IMR-90 (cell line): ENCODE measurements at regions not wholly inside any gene's neighbourhood (a gene's known extent, or its start where the extent isn't known, plus 50 kb on each side); places are given as distances from the start of the nearest gene placed in this dataset.

Experiments used
- ATAC-seq: fragments of 200-7000 bp; cut with Tn5 transposase; 2 replicates; pipeline ENCODE4 v1.9.1; 2020; ENCODE audit warnings: low read depth, mild to moderate bottlenecking, moderate library complexity
- BruUV-seq: library from RNA; stranded (reverse); fragments of 400-500 nt; replicated peaks from 2 replicates; lab custom pipeline; 2021; lab: Mats Ljungman, UMichigan
- CTCF ChIA-PET: fragments of 300-600 bp; formaldehyde crosslinking; extraction: SDS; loops from one replicate; lab custom pipeline; 2021; ENCODE audit warnings: antibody characterized with exemption; lab: Yijun Ruan, JAX
- POLR2A ChIA-PET: fragments of 300-600 bp; sonication (Branson Sonifier 250); formaldehyde crosslinking; loops from one replicate; lab custom pipeline; 2022; ENCODE audit warnings: antibody characterized with exemption; ENCODE audit not compliant: unreplicated experiment; lab: Charles Lee
- DNase-seq: peaks from one replicate; pipeline ENCODE4 v3.0.0; 2013
- H2AFZ ChIP-seq: replicated peaks from 2 replicates; pipeline ENCODE3; 2013; ENCODE audit warnings: low read length, mild to moderate bottlenecking; ENCODE audit not compliant: poor library complexity
- H2AK5ac ChIP-seq: 2 replicates; pipeline ENCODE4 v1.6.1; 2013; ENCODE audit warnings: low read depth, low read length, inconsistent platforms
- H2AK9ac ChIP-seq: replicated peaks from 2 replicates; pipeline ENCODE3; 2013; ENCODE audit warnings: mild to moderate bottlenecking, low read depth, low read length, moderate library complexity; ENCODE audit not compliant: poor library complexity
- H2BK120ac ChIP-seq: 2 replicates; pipeline ENCODE4 v1.6.1; 2013; ENCODE audit warnings: low read depth, low read length, inconsistent platforms
- H2BK15ac ChIP-seq: 3 replicates; pipeline ENCODE4 v1.6.1; 2013; ENCODE audit warnings: low read depth, low read length, inconsistent platforms
- H2BK20ac ChIP-seq: 2 replicates; pipeline ENCODE4 v1.6.1; 2013; ENCODE audit warnings: low read depth, mild to moderate bottlenecking, inconsistent platforms, low read length, moderate library complexity
- H2BK5ac ChIP-seq: 2 replicates; pipeline ENCODE4 v1.6.1; 2013; ENCODE audit warnings: mild to moderate bottlenecking, low read depth, low read length, inconsistent platforms; ENCODE audit not compliant: poor library complexity, severe bottlenecking
- H3K14ac ChIP-seq: replicated peaks from 2 replicates; pipeline ENCODE4 v1.6.1; 2013; ENCODE audit warnings: low read depth, low read length, inconsistent platforms
- H3K18ac ChIP-seq: 2 replicates; pipeline ENCODE4 v1.6.1; 2013; ENCODE audit warnings: low read depth, low read length, control low read depth
- H3K23ac ChIP-seq: 2 replicates; pipeline ENCODE4 v1.6.1; 2013; ENCODE audit warnings: low read depth, low read length, inconsistent platforms
- H3K27ac ChIP-seq: 2 replicates; pipeline ENCODE4 v1.5.1; 2013; ENCODE audit warnings: mild to moderate bottlenecking, control low read depth, low read length; ENCODE audit not compliant: insufficient read depth
- H3K27me3 ChIP-seq: 2 replicates; pipeline ENCODE4 v1.6.1; 2013; ENCODE audit warnings: low read length; ENCODE audit not compliant: control insufficient read depth, insufficient read depth
- H3K36me3 ChIP-seq: 2 replicates; pipeline ENCODE4 v1.6.1; 2013; ENCODE audit warnings: low read length, mixed read lengths; ENCODE audit not compliant: control insufficient read depth, insufficient read depth
- H3K4ac ChIP-seq: 2 replicates; pipeline ENCODE4 v1.6.1; 2013; ENCODE audit warnings: low read depth, low read length, inconsistent platforms
- H3K4me1 ChIP-seq: 2 replicates; pipeline ENCODE4 v1.6.1; 2013; ENCODE audit warnings: low read length, mixed read lengths; ENCODE audit not compliant: control insufficient read depth, insufficient read depth
- H3K4me2 ChIP-seq: 2 replicates; pipeline ENCODE4 v1.6.1; 2013; ENCODE audit warnings: low read depth, mild to moderate bottlenecking, control low read depth, low read length, moderate library complexity
- H3K4me3 ChIP-seq: 2 replicates; pipeline ENCODE4 v1.5.1; 2013; ENCODE audit warnings: low read depth, mild to moderate bottlenecking, control low read depth, low read length, moderate library complexity; ENCODE audit not compliant: insufficient read depth
- H3K56ac ChIP-seq: 2 replicates; pipeline ENCODE4 v1.6.1; 2013; ENCODE audit warnings: low read length, inconsistent platforms; ENCODE audit not compliant: insufficient read depth; ENCODE audit errors: extremely low read depth
- H3K79me1 ChIP-seq, 2 experiments: 2 replicates each; pipeline ENCODE4 v1.6.1; 2013; ENCODE audit warnings: low read length in 2 of 2, inconsistent platforms in 1 of 2, low read depth in 1 of 2
- H3K9ac ChIP-seq: 2 replicates; pipeline ENCODE4 v1.6.1; 2013; ENCODE audit warnings: low read depth, low read length, control low read depth
- H3K9me1 ChIP-seq: 2 replicates; pipeline ENCODE4 v1.6.1; 2013; ENCODE audit warnings: low read length, inconsistent platforms; ENCODE audit not compliant: insufficient read depth
- H3K9me3 ChIP-seq: 2 replicates; pipeline ENCODE4 v1.6.1; 2013; ENCODE audit warnings: low read length; ENCODE audit not compliant: control insufficient read depth, insufficient read depth
- H4K20me1 ChIP-seq: 2 replicates; pipeline ENCODE4 v1.6.1; 2013; ENCODE audit warnings: low read length, inconsistent platforms; ENCODE audit not compliant: insufficient read depth
- H4K5ac ChIP-seq: 2 replicates; pipeline ENCODE4 v1.6.1; 2013; ENCODE audit warnings: mild to moderate bottlenecking, low read depth, low read length, control low read depth
- H4K8ac ChIP-seq, 2 experiments: 2 replicates each; pipeline ENCODE4 v1.6.1; 2013; ENCODE audit warnings: low read depth in 2 of 2, low read length in 2 of 2, control low read depth in 1 of 2, inconsistent platforms in 1 of 2
- H4K91ac ChIP-seq: 2 replicates; pipeline ENCODE4 v1.6.1; 2013; ENCODE audit warnings: low read depth, low read length, inconsistent platforms; ENCODE audit not compliant: insufficient read depth
- BHLHE40 ChIP-seq: fragments of 150-350 bp; IDR thresholded peaks from 2 replicates; pipeline ENCODE4 v1.6.1; 2016; ENCODE audit warnings: mild to moderate bottlenecking, low read depth, low read length
- CEBPB ChIP-seq: IDR thresholded peaks from 2 replicates; pipeline ENCODE4 v1.6.1; 2012; ENCODE audit warnings: low read depth, low read length, improper control_type of control experiment
- CHD1 ChIP-seq: IDR thresholded peaks from 2 replicates; pipeline ENCODE4 v1.6.1; 2012; ENCODE audit warnings: low read depth, low read length, improper control_type of control experiment
- FOS ChIP-seq: fragments of 150-350 bp; IDR thresholded peaks from 2 replicates; pipeline ENCODE4 v1.6.1; 2016; ENCODE audit warnings: low read depth, low read length
- MAFK ChIP-seq: IDR thresholded peaks from 2 replicates; pipeline ENCODE4 v1.6.1; 2012; ENCODE audit warnings: low read depth, low read length, improper control_type of control experiment
- MAZ ChIP-seq: IDR thresholded peaks from 2 replicates; pipeline ENCODE4 v1.6.1; 2012; ENCODE audit warnings: low read depth, mild to moderate bottlenecking, low read length, improper control_type of control experiment, moderate library complexity, borderline replicate concordance
- MXI1 ChIP-seq: IDR thresholded peaks from 2 replicates; pipeline ENCODE4 v1.6.1; 2012; ENCODE audit warnings: low read depth, mild to moderate bottlenecking, low read length, moderate library complexity, borderline replicate concordance
- NFE2L2 ChIP-seq: fragments of 150-350 bp; IDR thresholded peaks from 2 replicates; pipeline ENCODE4 v1.6.1; 2016; ENCODE audit warnings: low read depth, mild to moderate bottlenecking, low read length
- POLR2A ChIP-seq: IDR thresholded peaks from 2 replicates; pipeline ENCODE4 v1.6.1; 2012; ENCODE audit warnings: mild to moderate bottlenecking, low read depth, low read length
- RAD21 ChIP-seq: IDR thresholded peaks from 2 replicates; pipeline ENCODE4 v1.6.1; 2012; ENCODE audit warnings: low read length, improper control_type of control experiment
- RCOR1 ChIP-seq: IDR thresholded peaks from 2 replicates; pipeline ENCODE4 v1.6.1; 2012; ENCODE audit warnings: mild to moderate bottlenecking, low read length, improper control_type of control experiment; ENCODE audit not compliant: insufficient replicate concordance
- RFX5 ChIP-seq: IDR thresholded peaks from 2 replicates; pipeline ENCODE4 v1.8.0; 2012; ENCODE audit warnings: low read depth, mild to moderate bottlenecking, low read length, moderate library complexity
- SMC3 ChIP-seq: fragments of 150-350 bp; IDR thresholded peaks from 2 replicates; pipeline ENCODE4 v1.6.1; 2016; ENCODE audit warnings: low read depth, mild to moderate bottlenecking, antibody characterized with exemption, low read length, moderate library complexity
- WGBS, 2 experiments: methylation state at CpG; one replicate each; pipeline versions ENCODE4 v1.1.5 to v1.1.7; 2013; ENCODE audit warnings: missing lambda C conversion rate in 2 of 2; ENCODE audit not compliant: insufficient read length in 1 of 2; ENCODE audit errors: extremely low coverage in 2 of 2; 5-methylcytosine and 5-hydroxymethylcytosine counted together
- dilution Hi-C: fragments of 300-500 bp; cut with HindIII; formaldehyde crosslinking; loops from one replicate; pipeline ENCODE4 v1.14.3; 2018; ENCODE audit warnings: low sequenced_read_pairs; ENCODE audit not compliant: unreplicated experiment
- in situ Hi-C: fragments of 300-500 bp; cut with MboI; formaldehyde crosslinking; loops from 3 replicates; pipeline ENCODE4 v1.14.3; 2019; ENCODE audit warnings: low sequenced_read_pairs, inconsistent platforms, mixed read lengths
- intact Hi-C: fragments of 100-400 bp; cut with micrococcal nuclease; formaldehyde crosslinking; loops from 2 replicates; pipeline ENCODE4 v1.10.0; 2022
- TF ChIP-seq, protein P1 (sequence below): fragments of 150-350 bp; IDR thresholded peaks from 2 replicates; pipeline ENCODE4 v1.6.1; 2017; ENCODE audit warnings: mild to moderate bottlenecking, antibody characterized with exemption, low read length, low read depth
- TF ChIP-seq, protein P2 (sequence below): fragments of 150-350 bp; IDR thresholded peaks from 2 replicates; pipeline ENCODE4 v1.6.1; 2016; ENCODE audit warnings: low read depth, mild to moderate bottlenecking, low read length, moderate library complexity, borderline replicate concordance
- TF ChIP-seq, protein P3 (sequence below): conservative IDR thresholded peaks from 2 replicates; pipeline ENCODE4 v1.5.1; 2012; ENCODE audit warnings: mild to moderate bottlenecking, low read depth, low read length, improper control_type of control experiment

DNA sequence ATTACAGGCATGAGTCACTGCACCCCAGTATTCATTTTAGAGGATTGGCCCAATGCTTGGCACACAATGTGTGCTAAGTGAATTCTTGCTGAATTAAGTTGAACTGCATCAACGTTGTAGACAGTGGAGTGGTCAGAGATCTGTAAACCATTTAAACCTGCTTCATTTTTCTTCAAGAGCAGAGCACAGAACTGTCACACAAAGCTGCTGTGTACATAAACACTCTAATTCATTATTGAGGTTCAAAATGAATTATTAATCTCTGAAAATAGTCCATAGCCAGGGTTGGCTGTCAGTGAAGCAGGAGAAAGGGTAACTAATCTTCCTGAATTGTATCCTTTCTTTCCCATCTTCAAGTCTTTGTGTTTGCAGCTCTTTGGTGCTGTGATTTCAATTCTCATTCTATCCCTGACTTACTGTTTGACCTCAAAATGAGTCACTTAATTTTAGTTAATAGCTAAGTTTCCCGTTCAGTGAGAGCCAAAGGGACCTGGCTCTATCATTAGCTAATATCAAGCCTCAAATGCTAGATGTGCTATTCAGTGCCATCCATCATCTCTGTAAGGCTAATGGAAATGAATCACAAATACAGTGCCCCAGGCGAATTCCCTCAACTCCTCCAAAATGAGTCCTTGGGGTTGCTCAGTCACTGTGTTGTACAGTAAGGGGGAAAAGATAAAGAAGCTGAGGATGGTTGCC is 77.0 kb upstream of the TSC22D1 start:
- H3K4ac ChIP-seq: no peak overlapping the region
- no peak overlapping the region for H2AK5ac ChIP-seq
- no peaks in the 10 kb centered on the region for H3K79me1 ChIP-seq
- H2BK15ac ChIP-seq: no peak overlapping the region
- POLR2A ChIA-PET: interaction anchor here (0.5 kb wide), 1 partner anchor 43 kb away, joined by 3 read pairs; no protein-coding TSS in a partner anchor
- peaks cover 4% of the 10 kb centered on the region; the same call in 1 of the 2 replicates for H3K9me1 ChIP-seq
- no peak overlapping the region for H2BK20ac ChIP-seq
- H3K36me3 ChIP-seq: no peaks in the 10 kb centered on the region
- no peak for TF ChIP-seq CEBPB
- TF ChIP-seq RFX5: no peak
- TF ChIP-seq CHD1: no peak
- no peak for TF ChIP-seq POLR2A
- no peak for TF ChIP-seq NFE2L2
- no peak for TF ChIP-seq MAZ
- TF ChIP-seq MXI1: no peak
- TF ChIP-seq, protein P1, sequence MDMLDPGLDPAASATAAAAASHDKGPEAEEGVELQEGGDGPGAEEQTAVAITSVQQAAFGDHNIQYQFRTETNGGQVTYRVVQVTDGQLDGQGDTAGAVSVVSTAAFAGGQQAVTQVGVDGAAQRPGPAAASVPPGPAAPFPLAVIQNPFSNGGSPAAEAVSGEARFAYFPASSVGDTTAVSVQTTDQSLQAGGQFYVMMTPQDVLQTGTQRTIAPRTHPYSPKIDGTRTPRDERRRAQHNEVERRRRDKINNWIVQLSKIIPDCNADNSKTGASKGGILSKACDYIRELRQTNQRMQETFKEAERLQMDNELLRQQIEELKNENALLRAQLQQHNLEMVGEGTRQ: no peak
- TF ChIP-seq SMC3: no peak
- no peak for TF ChIP-seq BHLHE40
- no peak for TF ChIP-seq RAD21
- TF ChIP-seq, protein P2, sequence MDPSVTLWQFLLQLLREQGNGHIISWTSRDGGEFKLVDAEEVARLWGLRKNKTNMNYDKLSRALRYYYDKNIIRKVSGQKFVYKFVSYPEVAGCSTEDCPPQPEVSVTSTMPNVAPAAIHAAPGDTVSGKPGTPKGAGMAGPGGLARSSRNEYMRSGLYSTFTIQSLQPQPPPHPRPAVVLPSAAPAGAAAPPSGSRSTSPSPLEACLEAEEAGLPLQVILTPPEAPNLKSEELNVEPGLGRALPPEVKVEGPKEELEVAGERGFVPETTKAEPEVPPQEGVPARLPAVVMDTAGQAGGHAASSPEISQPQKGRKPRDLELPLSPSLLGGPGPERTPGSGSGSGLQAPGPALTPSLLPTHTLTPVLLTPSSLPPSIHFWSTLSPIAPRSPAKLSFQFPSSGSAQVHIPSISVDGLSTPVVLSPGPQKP: no peak
- TF ChIP-seq RCOR1: no peak
- TF ChIP-seq, protein P3, sequence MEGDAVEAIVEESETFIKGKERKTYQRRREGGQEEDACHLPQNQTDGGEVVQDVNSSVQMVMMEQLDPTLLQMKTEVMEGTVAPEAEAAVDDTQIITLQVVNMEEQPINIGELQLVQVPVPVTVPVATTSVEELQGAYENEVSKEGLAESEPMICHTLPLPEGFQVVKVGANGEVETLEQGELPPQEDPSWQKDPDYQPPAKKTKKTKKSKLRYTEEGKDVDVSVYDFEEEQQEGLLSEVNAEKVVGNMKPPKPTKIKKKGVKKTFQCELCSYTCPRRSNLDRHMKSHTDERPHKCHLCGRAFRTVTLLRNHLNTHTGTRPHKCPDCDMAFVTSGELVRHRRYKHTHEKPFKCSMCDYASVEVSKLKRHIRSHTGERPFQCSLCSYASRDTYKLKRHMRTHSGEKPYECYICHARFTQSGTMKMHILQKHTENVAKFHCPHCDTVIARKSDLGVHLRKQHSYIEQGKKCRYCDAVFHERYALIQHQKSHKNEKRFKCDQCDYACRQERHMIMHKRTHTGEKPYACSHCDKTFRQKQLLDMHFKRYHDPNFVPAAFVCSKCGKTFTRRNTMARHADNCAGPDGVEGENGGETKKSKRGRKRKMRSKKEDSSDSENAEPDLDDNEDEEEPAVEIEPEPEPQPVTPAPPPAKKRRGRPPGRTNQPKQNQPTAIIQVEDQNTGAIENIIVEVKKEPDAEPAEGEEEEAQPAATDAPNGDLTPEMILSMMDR: no peak
- no peak for TF ChIP-seq MAFK
- no peak for TF ChIP-seq FOS
- H2BK120ac ChIP-seq: no peak overlapping the region
- DNase-seq (peak; percentile 37), ATAC-seq (peak; percentile 53)
- H4K91ac ChIP-seq: no peak overlapping the region
- WGBS, 2 experiments: no CpG with 5 or more reads among the region's 3 CpGs
- intact Hi-C loops (no loop called here), dilution Hi-C loops (no loop called here), in situ Hi-C loops (no loop called here)
- BruUV-seq: no TSS peak
- no peak overlapping the region for H3K14ac ChIP-seq
- CTCF ChIA-PET: interaction anchor here (0.6 to 1.2 kb wide), 3 partner anchors 10 to 321 kb away, joined by 3 read pairs; no protein-coding TSS in a partner anchor
- H3K23ac ChIP-seq: no peak overlapping the region
- no peak overlapping the region for H4K5ac ChIP-seq
- no peak overlapping the region for H2AFZ ChIP-seq
- H3K4me3 ChIP-seq: no peak overlapping the region
- H3K56ac ChIP-seq: no peak overlapping the region
- no peak overlapping the region for H2AK9ac ChIP-seq
- no peak overlapping the region for H2BK5ac ChIP-seq
- H3K9ac ChIP-seq: no peak overlapping the region
- H3K27me3 ChIP-seq: no peaks in the 10 kb centered on the region
- no peaks in the 10 kb centered on the region for H3K9me3 ChIP-seq
- peaks cover 9% of the 10 kb centered on the region for H3K4me1 ChIP-seq
- 0 out of 4 replicates have a peak overlapping the region, but pooled peaks of 1 of the 2 experiments have one; percentile 30 for H4K8ac ChIP-seq
- no peak overlapping the region for H3K18ac ChIP-seq
- no peak overlapping the region for H3K4me2 ChIP-seq
- H4K20me1 ChIP-seq: no peaks in the 10 kb centered on the region
- H3K27ac ChIP-seq: no peak overlapping the region
